Vagina (tissue), 2 donors: ENCODE measurements at regions not wholly inside any gene's neighbourhood (a gene's known extent, or its start where the extent isn't known, plus 50 kb on each side); places are given as distances from the start of the nearest gene placed in this dataset.

Source experiments
- DNase-seq, 2 donors: peaks; one replicate each; pipeline ENCODE4 v3.0.0-alpha.2; 2017; ENCODE audit errors: extremely low spot score in 2 of 2
- H3K27ac ChIP-seq: fragments of 200-600 bp; sonication (generic); one replicate; pipeline ENCODE4 v1.5.1; 2019
- H3K27me3 ChIP-seq: fragments of 200-600 bp; sonication (generic); one replicate; pipeline ENCODE4 v1.5.1; 2019
- H3K36me3 ChIP-seq, 2 donors: fragments of 200-600 bp; sonication (generic); one replicate each; pipeline ENCODE4 v1.5.1; 2017 to 2019
- H3K4me1 ChIP-seq: fragments of 200-600 bp; sonication (generic); one replicate; pipeline ENCODE4 v1.5.1; 2019
- H3K4me3 ChIP-seq, 2 donors: fragments of 200-600 bp; sonication (generic); 1 replicate in 1 of 2; 2 replicates in 1 of 2; pipeline ENCODE4 v1.5.1; 2016 to 2019
- H3K9me3 ChIP-seq: fragments of 200-600 bp; sonication (generic); one replicate; pipeline ENCODE4 v1.5.1; 2019
- POLR2A ChIP-seq, 2 donors: fragments of 450-650 bp; IDR thresholded peaks; one replicate each; pipeline ENCODE4 v1.6.1; 2017; ENCODE audit warnings: antibody characterized with exemption in 2 of 2, mild to moderate bottlenecking in 2 of 2, moderate library complexity in 2 of 2
- POLR2AphosphoS5 ChIP-seq, 2 donors: sonication (generic); formaldehyde crosslinking; IDR thresholded peaks; one replicate each; pipeline ENCODE4 v1.9.0; 2017; ENCODE audit warnings: antibody characterized with exemption in 2 of 2, mild to moderate bottlenecking in 2 of 2, low read depth in 1 of 2; ENCODE audit not compliant: insufficient read depth in 1 of 2
- intact Hi-C: fragments of 100-400 bp; cut with DNase I; formaldehyde crosslinking; loops from one replicate; pipeline ENCODE4 v1.15.1; 2023
- TF ChIP-seq, protein P1 (sequence below), 3 experiments: fragments of 450-650 bp in 2 of 3; fragments of 200-600 bp in 1 of 3; sonication (generic) in 1 of 3; IDR thresholded peaks; one replicate each; pipeline ENCODE4 v1.5.1; 2017 to 2019; ENCODE audit warnings: antibody characterized with exemption in 3 of 3, mild to moderate bottlenecking in 2 of 3, moderate library complexity in 2 of 3

GRCh38 chr3:187843654-187844053 lies 98.4 kb upstream of the BCL6 start:
- no peaks in the 10 kb centered on the region for H3K27me3 ChIP-seq
- H3K36me3 ChIP-seq = no peaks in the 10 kb centered on the region
- TF ChIP-seq, protein P1, sequence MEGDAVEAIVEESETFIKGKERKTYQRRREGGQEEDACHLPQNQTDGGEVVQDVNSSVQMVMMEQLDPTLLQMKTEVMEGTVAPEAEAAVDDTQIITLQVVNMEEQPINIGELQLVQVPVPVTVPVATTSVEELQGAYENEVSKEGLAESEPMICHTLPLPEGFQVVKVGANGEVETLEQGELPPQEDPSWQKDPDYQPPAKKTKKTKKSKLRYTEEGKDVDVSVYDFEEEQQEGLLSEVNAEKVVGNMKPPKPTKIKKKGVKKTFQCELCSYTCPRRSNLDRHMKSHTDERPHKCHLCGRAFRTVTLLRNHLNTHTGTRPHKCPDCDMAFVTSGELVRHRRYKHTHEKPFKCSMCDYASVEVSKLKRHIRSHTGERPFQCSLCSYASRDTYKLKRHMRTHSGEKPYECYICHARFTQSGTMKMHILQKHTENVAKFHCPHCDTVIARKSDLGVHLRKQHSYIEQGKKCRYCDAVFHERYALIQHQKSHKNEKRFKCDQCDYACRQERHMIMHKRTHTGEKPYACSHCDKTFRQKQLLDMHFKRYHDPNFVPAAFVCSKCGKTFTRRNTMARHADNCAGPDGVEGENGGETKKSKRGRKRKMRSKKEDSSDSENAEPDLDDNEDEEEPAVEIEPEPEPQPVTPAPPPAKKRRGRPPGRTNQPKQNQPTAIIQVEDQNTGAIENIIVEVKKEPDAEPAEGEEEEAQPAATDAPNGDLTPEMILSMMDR (IDR thresholded peaks at IDR 0.05) = no peak
- TF ChIP-seq POLR2AphosphoS5 (IDR thresholded peaks at IDR 0.05; ENCODE audit: insufficient read depth in 1 of 2, low read depth in 1 of 2) (no peak), POLR2A (IDR thresholded peaks at IDR 0.05) (no peak)
- no peak for DNase-seq
- no peak overlapping the region for H3K27ac ChIP-seq
- no peaks in the 10 kb centered on the region for H3K9me3 ChIP-seq
- no peaks in the 10 kb centered on the region for H3K4me1 ChIP-seq
- intact Hi-C loops = no loop called here
- no peak overlapping the region for H3K4me3 ChIP-seq

DNA sequence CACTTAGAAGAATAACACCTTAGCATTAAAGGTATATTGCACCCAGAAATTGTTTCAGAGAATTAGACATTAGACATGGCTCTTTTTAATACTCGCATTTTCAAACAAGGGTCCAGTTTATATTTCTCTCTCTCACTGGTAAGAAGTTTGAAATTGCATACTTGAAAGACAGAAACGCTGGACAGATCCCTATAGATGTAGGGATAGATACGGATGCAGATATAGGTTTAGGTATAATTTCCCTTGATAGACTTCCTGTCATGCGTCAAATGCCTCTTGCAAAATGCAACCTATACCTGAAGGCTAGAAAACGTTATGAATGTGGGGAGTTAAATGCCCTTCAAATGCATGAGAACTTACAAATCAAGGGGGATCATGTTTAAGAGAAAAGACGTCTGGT lies 99.4 kb upstream of the BCL6 start:
- H3K9me3 ChIP-seq = no peaks in the 10 kb centered on the region
- no peaks in the 10 kb centered on the region for H3K4me1 ChIP-seq
- TF ChIP-seq, protein P1 (IDR thresholded peaks at IDR 0.05) = no peak
- no peak for TF ChIP-seq POLR2A (IDR thresholded peaks at IDR 0.05)
- TF ChIP-seq POLR2AphosphoS5 (IDR thresholded peaks at IDR 0.05; ENCODE audit: insufficient read depth in 1 of 2, low read depth in 1 of 2) = no peak
- no peak overlapping the region for H3K4me3 ChIP-seq
- no peak for DNase-seq
- H3K27ac ChIP-seq = no peak overlapping the region
- H3K27me3 ChIP-seq = no peaks in the 10 kb centered on the region
- no peaks in the 10 kb centered on the region for H3K36me3 ChIP-seq
- intact Hi-C loops = no loop called here

GRCh38 chr3:187845826-187846225 lies 100.6 kb upstream of the BCL6 start:
- TF ChIP-seq POLR2A (IDR thresholded peaks at IDR 0.05) = no peak
- H3K4me1 ChIP-seq = no peaks in the 10 kb centered on the region
- no peak for DNase-seq
- H3K36me3 ChIP-seq = no peaks in the 10 kb centered on the region
- H3K9me3 ChIP-seq = no peaks in the 10 kb centered on the region
- no peaks in the 10 kb centered on the region for H3K27me3 ChIP-seq
- no peak overlapping the region for H3K4me3 ChIP-seq
- no peak overlapping the region for H3K27ac ChIP-seq
- intact Hi-C loops = no loop called here

DNA sequence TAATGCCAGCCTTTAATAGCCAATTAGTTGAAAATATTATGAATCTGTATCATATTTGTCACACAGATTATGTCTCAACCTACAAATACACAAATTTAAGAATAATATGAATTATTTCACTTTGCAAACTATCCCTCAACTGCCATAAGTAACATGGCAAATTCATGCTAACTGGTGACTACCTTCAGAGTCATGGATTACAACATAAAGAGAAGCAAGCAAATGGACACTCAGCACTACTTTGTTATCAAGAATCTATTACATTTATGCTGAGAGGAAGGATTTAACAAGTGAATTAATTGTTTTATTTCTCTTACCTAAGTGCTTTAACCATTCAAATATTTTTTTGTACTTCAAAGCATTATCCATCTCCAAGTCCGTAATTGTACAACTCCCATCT lies 103.1 kb upstream of the BCL6 start:
- Histone ChIP-seq H3K27me3 (no peaks in the 10 kb centered on the region), H3K36me3 (no peaks in the 10 kb centered on the region), H3K4me3 (no peak overlapping the region), H3K27ac (no peak overlapping the region), H3K9me3 (no peaks in the 10 kb centered on the region), H3K4me1 (peaks cover 8% of the 10 kb centered on the region)
- intact Hi-C loops = no loop called here
- TF ChIP-seq POLR2A (IDR thresholded peaks at IDR 0.05) (no peak), POLR2AphosphoS5 (IDR thresholded peaks at IDR 0.05; ENCODE audit: insufficient read depth in 1 of 2, low read depth in 1 of 2) (no peak)
- TF ChIP-seq, protein P1 (IDR thresholded peaks at IDR 0.05) = no peak
- DNase-seq = no peak

DNA sequence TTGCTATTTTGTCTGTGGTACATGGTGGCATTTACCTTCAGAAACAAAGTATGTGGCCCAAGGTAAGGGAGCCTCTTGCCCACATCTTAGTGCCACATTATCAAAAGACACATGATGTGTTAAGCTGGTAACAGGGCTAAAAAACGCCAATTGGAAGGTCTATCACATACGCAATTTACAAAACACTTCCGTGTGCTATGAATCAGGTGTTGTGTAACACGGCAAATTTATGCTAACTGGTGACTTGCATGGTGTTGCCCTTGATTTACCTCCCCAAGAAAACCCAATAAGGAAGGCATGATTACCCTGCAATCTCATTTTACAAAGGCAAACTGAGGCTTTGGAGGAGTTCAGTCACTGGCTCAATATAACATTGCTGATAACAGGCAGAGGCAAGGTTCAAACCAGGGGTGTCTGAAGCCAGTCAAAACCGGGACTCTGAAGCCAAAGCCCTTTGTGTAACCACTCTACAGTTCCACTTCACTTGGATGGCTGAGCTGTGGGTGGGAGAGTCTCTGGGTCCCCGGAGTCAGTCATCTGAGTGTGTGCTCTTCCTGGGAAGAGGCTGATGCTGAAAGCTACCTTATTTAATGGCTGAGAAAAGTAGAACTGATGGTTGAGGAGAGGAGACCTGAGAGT lies 103.9 kb upstream of the BCL6 start:
- Histone ChIP-seq H3K27me3 (no peaks in the 10 kb centered on the region), H3K4me3 (no peak overlapping the region), H3K4me1 (peaks cover 12% of the 10 kb centered on the region), H3K27ac (no peak overlapping the region), H3K36me3 (no peaks in the 10 kb centered on the region), H3K9me3 (no peaks in the 10 kb centered on the region)
- intact Hi-C loops = no loop called here
- TF ChIP-seq POLR2AphosphoS5 (IDR thresholded peaks at IDR 0.05; ENCODE audit: insufficient read depth in 1 of 2, low read depth in 1 of 2) (no peak), POLR2A (IDR thresholded peaks at IDR 0.05) (no peak)
- TF ChIP-seq, protein P1 (IDR thresholded peaks at IDR 0.05) = no peak
- DNase-seq = no peak
